Smooth muscle cell (in vitro differentiated cells): ENCODE measurements at regions not wholly inside any gene's neighbourhood (a gene's known extent, or its start where the extent isn't known, plus 50 kb on each side); places are given as distances from the start of the nearest gene placed in this dataset.

ENCODE experiments used
- DNase-seq: peaks from one replicate; lab custom pipeline; 2025; ENCODE audit not compliant: unreplicated experiment; lab: John Stamatoyannopoulos, UW
- H2AFZ ChIP-seq: fragments of 200-600 bp; sonication (generic); 2 replicates; pipeline ENCODE4 v1.6.0; 2016; ENCODE audit warnings: antibody characterized with exemption, low read depth, mild to moderate bottlenecking
- H3F3A ChIP-seq: fragments of 200-600 bp; sonication (generic); 2 replicates; pipeline ENCODE4 v1.6.0; 2017; ENCODE audit warnings: antibody characterized with exemption, low read depth
- H3K27ac ChIP-seq: fragments of 200-600 bp; sonication (generic); 2 replicates; pipeline ENCODE4 v1.5.1; 2016; ENCODE audit warnings: low read depth, mild to moderate bottlenecking
- H3K27me3 ChIP-seq: fragments of 200-600 bp; sonication (generic); 2 replicates; pipeline ENCODE4 v1.6.1; 2016; ENCODE audit warnings: low read depth, mild to moderate bottlenecking
- H3K36me3 ChIP-seq: fragments of 200-600 bp; sonication (generic); 2 replicates; pipeline ENCODE4 v1.5.1; 2016; ENCODE audit warnings: low read depth
- H3K4me1 ChIP-seq: fragments of 200-600 bp; sonication (generic); 2 replicates; pipeline ENCODE4 v1.5.1; 2016; ENCODE audit warnings: low read depth
- H3K4me2 ChIP-seq: fragments of 200-600 bp; sonication (generic); 2 replicates; pipeline ENCODE4 v1.6.0; 2016; ENCODE audit warnings: mild to moderate bottlenecking
- H3K4me3 ChIP-seq: fragments of 200-600 bp; sonication (generic); 2 replicates; pipeline ENCODE4 v1.5.1; 2016; ENCODE audit warnings: mild to moderate bottlenecking
- H3K79me2 ChIP-seq: fragments of 200-600 bp; sonication (generic); 2 replicates; pipeline ENCODE4 v1.6.0; 2016; ENCODE audit warnings: low read depth, mild to moderate bottlenecking
- H3K9ac ChIP-seq: fragments of 200-600 bp; sonication (generic); 2 replicates; pipeline ENCODE4 v1.6.0; 2016; ENCODE audit warnings: low read depth
- H3K9me3 ChIP-seq: fragments of 200-600 bp; sonication (generic); replicated peaks from 2 replicates; pipeline ENCODE4 v1.5.1; 2016; ENCODE audit warnings: low read depth
- H4K20me1 ChIP-seq: fragments of 200-600 bp; sonication (generic); 2 replicates; pipeline ENCODE4 v1.6.0; 2016; ENCODE audit warnings: low read depth
- WGBS: methylation state at CpG from one replicate; pipeline ENCODE4 v1.1.7; 2016; ENCODE audit warnings: low lambda C conversion rate; 5-methylcytosine and 5-hydroxymethylcytosine counted together
- TF ChIP-seq, protein P1 (sequence below): fragments of 200-600 bp; sonication (generic); IDR thresholded peaks from 2 replicates; pipeline ENCODE4 v1.5.1; 2017; ENCODE audit warnings: borderline replicate concordance, mild to moderate bottlenecking, antibody characterized with exemption; ENCODE audit not compliant: insufficient read depth, poor library complexity, severe bottlenecking

- TF ChIP-seq, protein P1, sequence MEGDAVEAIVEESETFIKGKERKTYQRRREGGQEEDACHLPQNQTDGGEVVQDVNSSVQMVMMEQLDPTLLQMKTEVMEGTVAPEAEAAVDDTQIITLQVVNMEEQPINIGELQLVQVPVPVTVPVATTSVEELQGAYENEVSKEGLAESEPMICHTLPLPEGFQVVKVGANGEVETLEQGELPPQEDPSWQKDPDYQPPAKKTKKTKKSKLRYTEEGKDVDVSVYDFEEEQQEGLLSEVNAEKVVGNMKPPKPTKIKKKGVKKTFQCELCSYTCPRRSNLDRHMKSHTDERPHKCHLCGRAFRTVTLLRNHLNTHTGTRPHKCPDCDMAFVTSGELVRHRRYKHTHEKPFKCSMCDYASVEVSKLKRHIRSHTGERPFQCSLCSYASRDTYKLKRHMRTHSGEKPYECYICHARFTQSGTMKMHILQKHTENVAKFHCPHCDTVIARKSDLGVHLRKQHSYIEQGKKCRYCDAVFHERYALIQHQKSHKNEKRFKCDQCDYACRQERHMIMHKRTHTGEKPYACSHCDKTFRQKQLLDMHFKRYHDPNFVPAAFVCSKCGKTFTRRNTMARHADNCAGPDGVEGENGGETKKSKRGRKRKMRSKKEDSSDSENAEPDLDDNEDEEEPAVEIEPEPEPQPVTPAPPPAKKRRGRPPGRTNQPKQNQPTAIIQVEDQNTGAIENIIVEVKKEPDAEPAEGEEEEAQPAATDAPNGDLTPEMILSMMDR: no peak
- 74% methylated on average over 2 of the region's 2 CpGs for WGBS
- Histone ChIP-seq H3K4me1 (no peaks in the 10 kb centered on the region), H3K79me2 (no peaks in the 10 kb centered on the region), H3K4me3 (no peak overlapping the region), H3K9me3 (no peaks in the 10 kb centered on the region), H3K36me3 (no peaks in the 10 kb centered on the region), H3F3A (no peaks in the 10 kb centered on the region), H4K20me1 (no peaks in the 10 kb centered on the region), H3K27ac (no peak overlapping the region), H2AFZ (no peak overlapping the region), H3K4me2 (no peak overlapping the region), H3K9ac (no peak overlapping the region), H3K27me3 (no peaks in the 10 kb centered on the region)
- no peak for DNase-seq
Measured at GRCh38 chr10:128972036-128972405, 495.0 kb upstream of the MGMT start.

GRCh38 chr10:128973221-128973620, 493.8 kb upstream of the MGMT start:
- 71% methylated on average over 6 of the region's 6 CpGs for WGBS
- no peak overlapping the region for H3K9ac ChIP-seq
- no peak overlapping the region for H3K4me2 ChIP-seq
- DNase-seq: no peak
- no peak overlapping the region for H2AFZ ChIP-seq
- no peak overlapping the region for H3K27ac ChIP-seq
- H3K4me3 ChIP-seq: no peak overlapping the region
- no peaks in the 10 kb centered on the region for H3K9me3 ChIP-seq
- no peaks in the 10 kb centered on the region for H3K36me3 ChIP-seq
- no peaks in the 10 kb centered on the region for H3F3A ChIP-seq
- no peaks in the 10 kb centered on the region for H3K27me3 ChIP-seq
- H4K20me1 ChIP-seq: no peaks in the 10 kb centered on the region
- no peaks in the 10 kb centered on the region for H3K4me1 ChIP-seq
- TF ChIP-seq, protein P1: no peak
- no peaks in the 10 kb centered on the region for H3K79me2 ChIP-seq

GRCh38 chr10:128976856-128977255, 490.2 kb upstream of the MGMT start:
- no peak overlapping the region for H2AFZ ChIP-seq
- no peaks in the 10 kb centered on the region for H3K79me2 ChIP-seq
- H3K27me3 ChIP-seq: no peaks in the 10 kb centered on the region
- H4K20me1 ChIP-seq: no peaks in the 10 kb centered on the region
- no peaks in the 10 kb centered on the region for H3F3A ChIP-seq
- no peak for DNase-seq
- TF ChIP-seq, protein P1: no peak
- no peak overlapping the region for H3K4me2 ChIP-seq
- H3K36me3 ChIP-seq: no peaks in the 10 kb centered on the region
- WGBS: 87% methylated on average over 8 of the region's 8 CpGs
- no peaks in the 10 kb centered on the region for H3K4me1 ChIP-seq
- no peaks in the 10 kb centered on the region for H3K9me3 ChIP-seq
- no peak overlapping the region for H3K9ac ChIP-seq
- no peak overlapping the region for H3K27ac ChIP-seq
- H3K4me3 ChIP-seq: no peak overlapping the region

- H3K4me1 ChIP-seq: no peaks in the 10 kb centered on the region
- no peaks in the 10 kb centered on the region for H3F3A ChIP-seq
- H3K9me3 ChIP-seq: no peaks in the 10 kb centered on the region
- no peaks in the 10 kb centered on the region for H3K36me3 ChIP-seq
- no peak overlapping the region for H3K4me3 ChIP-seq
- TF ChIP-seq, protein P1: no peak
- 93% methylated on average over 10 of the region's 10 CpGs for WGBS
- no peak overlapping the region for H3K27ac ChIP-seq
- no peak overlapping the region for H2AFZ ChIP-seq
- H3K79me2 ChIP-seq: no peaks in the 10 kb centered on the region
- no peak overlapping the region for H3K4me2 ChIP-seq
- no peaks in the 10 kb centered on the region for H4K20me1 ChIP-seq
- DNase-seq: no peak
- no peak overlapping the region for H3K9ac ChIP-seq
- no peaks in the 10 kb centered on the region for H3K27me3 ChIP-seq
Measured at GRCh38 chr10:128978211-128978610, 488.8 kb upstream of the MGMT start.
